ENCODE measurements at regions not wholly inside any gene's neighbourhood (a gene's known extent, or its start where the extent isn't known, plus 50 kb on each side); places are given as distances from the start of the nearest gene placed in this dataset.
A peak's percentile ranks its signal among the peaks of the same experiment; 100 is the strongest.
"Not testable (repeated sequence)": the region's sequence is repeated elsewhere in the genome, so short reads cannot be mapped to it uniquely, and the experiment has no call there.

DNA sequence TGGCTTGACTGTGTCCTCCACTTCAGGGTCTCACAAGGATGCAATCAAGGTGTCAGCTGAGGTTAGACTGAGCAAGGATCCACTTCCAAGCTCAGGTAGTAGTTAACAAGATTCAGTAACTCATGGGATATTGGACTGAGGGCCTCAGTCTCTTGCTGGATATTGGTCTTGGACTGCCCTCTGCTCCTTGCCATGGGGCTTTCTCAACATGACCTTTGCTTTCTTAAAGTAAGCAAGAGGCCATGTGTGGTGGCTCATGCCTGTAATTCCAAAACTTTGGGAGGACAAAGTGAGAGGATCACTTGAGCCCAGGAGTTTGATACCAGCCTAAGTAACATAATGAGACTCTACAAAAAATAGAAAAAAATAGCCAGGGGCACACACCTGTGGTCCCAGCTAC is 231.3 kb upstream of the AMIGO2 start:
- Histone ChIP-seq H3K4me3 (ENCODE audit: low read depth, low read length, poor library complexity, severe bottlenecking) (no peak overlapping the region), H3K36me3 (ENCODE audit: insufficient read depth, low read length, poor library complexity, severe bottlenecking) (no peaks in the 10 kb centered on the region), H3K27ac (ENCODE audit: low read depth, low read length, poor library complexity, severe bottlenecking) (no peak overlapping the region), H3K4me1 (ENCODE audit: insufficient read depth, low read length, poor library complexity, severe bottlenecking) (no peaks in the 10 kb centered on the region), H3K27me3 (replicated peaks; ENCODE audit: insufficient read depth, low read depth, low read length, poor library complexity) (no peaks in the 10 kb centered on the region), H3K9me3 (ENCODE audit: low read depth, low read length, poor library complexity, severe bottlenecking) (no peaks in the 10 kb centered on the region)
- BruUV-seq (replicated peaks) = no TSS peak
- CTCF ChIA-PET = no interaction called here
- no peak for TF ChIP-seq EZH2 (IDR thresholded peaks at IDR 0.05; ENCODE audit: borderline replicate concordance, low read depth, low read length, poor library complexity, severe bottlenecking)
- TF ChIP-seq, protein P1, sequence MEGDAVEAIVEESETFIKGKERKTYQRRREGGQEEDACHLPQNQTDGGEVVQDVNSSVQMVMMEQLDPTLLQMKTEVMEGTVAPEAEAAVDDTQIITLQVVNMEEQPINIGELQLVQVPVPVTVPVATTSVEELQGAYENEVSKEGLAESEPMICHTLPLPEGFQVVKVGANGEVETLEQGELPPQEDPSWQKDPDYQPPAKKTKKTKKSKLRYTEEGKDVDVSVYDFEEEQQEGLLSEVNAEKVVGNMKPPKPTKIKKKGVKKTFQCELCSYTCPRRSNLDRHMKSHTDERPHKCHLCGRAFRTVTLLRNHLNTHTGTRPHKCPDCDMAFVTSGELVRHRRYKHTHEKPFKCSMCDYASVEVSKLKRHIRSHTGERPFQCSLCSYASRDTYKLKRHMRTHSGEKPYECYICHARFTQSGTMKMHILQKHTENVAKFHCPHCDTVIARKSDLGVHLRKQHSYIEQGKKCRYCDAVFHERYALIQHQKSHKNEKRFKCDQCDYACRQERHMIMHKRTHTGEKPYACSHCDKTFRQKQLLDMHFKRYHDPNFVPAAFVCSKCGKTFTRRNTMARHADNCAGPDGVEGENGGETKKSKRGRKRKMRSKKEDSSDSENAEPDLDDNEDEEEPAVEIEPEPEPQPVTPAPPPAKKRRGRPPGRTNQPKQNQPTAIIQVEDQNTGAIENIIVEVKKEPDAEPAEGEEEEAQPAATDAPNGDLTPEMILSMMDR (conservative IDR thresholded peaks at IDR 0.05; ENCODE audit: low read depth, low read length) = no peak
- DNase-seq (ENCODE audit: low spot score) = no peak
- intact Hi-C loops (cut with micrococcal nuclease; ENCODE audit: unreplicated experiment) = loop anchor here (5.0 kb wide), 1 partner anchor 86 kb away; no protein-coding TSS in a partner anchor
- POLR2A ChIA-PET (ENCODE audit: low non-redundant PET) = no interaction called here

DNA sequence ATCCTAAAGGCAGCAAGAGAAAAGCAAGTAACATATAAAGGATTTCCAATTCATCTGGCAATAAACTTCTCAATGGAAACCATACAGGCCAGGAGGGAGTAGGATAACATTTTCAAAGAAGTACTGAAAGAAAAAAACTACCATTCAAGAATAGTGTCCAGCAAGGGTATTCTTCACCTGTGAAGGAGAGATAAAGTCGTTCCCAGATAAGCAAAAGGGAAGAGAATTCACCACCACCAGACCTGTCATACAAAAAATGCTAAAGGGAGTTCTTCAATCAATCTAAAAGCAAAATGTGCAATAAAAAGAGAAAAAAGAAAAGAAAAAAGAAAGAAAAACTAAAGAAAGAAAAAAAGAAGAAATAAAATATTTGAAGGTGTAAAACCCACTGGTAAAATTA is 228.9 kb upstream of the AMIGO2 start:
- intact Hi-C loops (cut with micrococcal nuclease; ENCODE audit: unreplicated experiment) = loop anchor here (5.0 kb wide), 1 partner anchor 231 kb away; the partner anchor contains the start of genes AMIGO2 and PCED1B
- Histone ChIP-seq H3K27ac (ENCODE audit: low read depth, low read length, poor library complexity, severe bottlenecking) (no peak overlapping the region), H3K9me3 (ENCODE audit: low read depth, low read length, poor library complexity, severe bottlenecking) (no peaks in the 10 kb centered on the region), H3K4me3 (ENCODE audit: low read depth, low read length, poor library complexity, severe bottlenecking) (no peak overlapping the region), H3K36me3 (ENCODE audit: insufficient read depth, low read length, poor library complexity, severe bottlenecking) (no peaks in the 10 kb centered on the region), H3K4me1 (ENCODE audit: insufficient read depth, low read length, poor library complexity, severe bottlenecking) (no peaks in the 10 kb centered on the region), H3K27me3 (replicated peaks; ENCODE audit: insufficient read depth, low read depth, low read length, poor library complexity) (no peaks in the 10 kb centered on the region)
- ChIA-PET POLR2A (ENCODE audit: low non-redundant PET) (no interaction called here), CTCF (no interaction called here)
- no peak for DNase-seq (ENCODE audit: low spot score)
- TF ChIP-seq, protein P1 (conservative IDR thresholded peaks at IDR 0.05; ENCODE audit: low read depth, low read length) = no peak
- TF ChIP-seq EZH2 (IDR thresholded peaks at IDR 0.05; ENCODE audit: borderline replicate concordance, low read depth, low read length, poor library complexity, severe bottlenecking) = no peak
- no TSS peak for BruUV-seq (replicated peaks)

DNA sequence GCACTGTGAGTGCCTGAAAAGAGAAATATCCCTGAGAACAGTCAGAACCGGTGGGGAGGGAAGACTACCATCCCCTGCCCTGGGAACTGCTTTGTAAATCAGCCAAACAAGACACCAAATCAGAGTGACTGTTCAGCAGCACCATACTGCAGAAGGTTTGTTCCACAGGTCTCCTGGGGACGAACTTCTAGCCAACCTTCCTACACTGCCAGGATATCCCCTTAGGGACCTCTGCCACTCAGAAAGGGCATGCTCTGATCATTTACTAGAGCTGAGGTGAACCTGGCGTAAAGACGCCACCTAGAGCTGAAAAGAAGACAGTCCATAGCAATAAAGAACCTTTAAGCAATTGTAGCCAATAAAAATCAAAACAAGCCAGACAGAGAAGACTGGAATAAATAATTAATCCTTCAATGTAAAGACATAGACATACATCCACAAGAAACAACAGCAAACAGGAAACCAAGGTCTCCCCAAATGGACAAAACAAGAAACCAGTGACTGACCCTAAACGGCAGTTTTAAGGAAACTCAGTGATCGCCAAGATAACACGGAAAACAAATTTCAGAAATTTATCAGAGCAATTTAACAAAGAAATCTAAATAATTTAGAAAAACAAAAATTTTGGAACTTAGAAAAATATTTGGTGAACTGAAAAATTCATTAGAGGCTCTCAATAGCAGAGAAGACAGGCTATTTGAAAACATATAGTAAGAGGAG is 228.1 kb upstream of the AMIGO2 start:
- intact Hi-C loops (cut with micrococcal nuclease; ENCODE audit: unreplicated experiment) = loop anchor here (2.0 to 5.0 kb wide), 2 partner anchors 231 to 273 kb away; partner anchors contain the start of genes AMIGO2 and PCED1B
- TF ChIP-seq EZH2 (IDR thresholded peaks at IDR 0.05; ENCODE audit: borderline replicate concordance, low read depth, low read length, poor library complexity, severe bottlenecking) = no peak
- TF ChIP-seq, protein P1 (conservative IDR thresholded peaks at IDR 0.05; ENCODE audit: low read depth, low read length) = peak; percentile 82
- DNase-seq (ENCODE audit: low spot score) = peak; percentile 86
- ChIA-PET POLR2A (ENCODE audit: low non-redundant PET) (no interaction called here), CTCF (interaction anchor here (0.6 to 2.2 kb wide), 4 partner anchors 90 to 275 kb away, joined by 3 to 16 read pairs (median 6); partner anchors contain the start of genes AMIGO2 and PCED1B)
- H3K36me3 ChIP-seq (ENCODE audit: insufficient read depth, low read length, poor library complexity, severe bottlenecking) = no peaks in the 10 kb centered on the region
- no TSS peak for BruUV-seq (replicated peaks)
- no peak overlapping the region for H3K4me3 ChIP-seq (ENCODE audit: low read depth, low read length, poor library complexity, severe bottlenecking)
- H3K27me3 ChIP-seq (replicated peaks; ENCODE audit: insufficient read depth, low read depth, low read length, poor library complexity) = no peaks in the 10 kb centered on the region
- H3K27ac ChIP-seq (ENCODE audit: low read depth, low read length, poor library complexity, severe bottlenecking) = no peak overlapping the region
- no peaks in the 10 kb centered on the region for H3K4me1 ChIP-seq (ENCODE audit: insufficient read depth, low read length, poor library complexity, severe bottlenecking)
- H3K9me3 ChIP-seq (ENCODE audit: low read depth, low read length, poor library complexity, severe bottlenecking) = no peaks in the 10 kb centered on the region

DNA sequence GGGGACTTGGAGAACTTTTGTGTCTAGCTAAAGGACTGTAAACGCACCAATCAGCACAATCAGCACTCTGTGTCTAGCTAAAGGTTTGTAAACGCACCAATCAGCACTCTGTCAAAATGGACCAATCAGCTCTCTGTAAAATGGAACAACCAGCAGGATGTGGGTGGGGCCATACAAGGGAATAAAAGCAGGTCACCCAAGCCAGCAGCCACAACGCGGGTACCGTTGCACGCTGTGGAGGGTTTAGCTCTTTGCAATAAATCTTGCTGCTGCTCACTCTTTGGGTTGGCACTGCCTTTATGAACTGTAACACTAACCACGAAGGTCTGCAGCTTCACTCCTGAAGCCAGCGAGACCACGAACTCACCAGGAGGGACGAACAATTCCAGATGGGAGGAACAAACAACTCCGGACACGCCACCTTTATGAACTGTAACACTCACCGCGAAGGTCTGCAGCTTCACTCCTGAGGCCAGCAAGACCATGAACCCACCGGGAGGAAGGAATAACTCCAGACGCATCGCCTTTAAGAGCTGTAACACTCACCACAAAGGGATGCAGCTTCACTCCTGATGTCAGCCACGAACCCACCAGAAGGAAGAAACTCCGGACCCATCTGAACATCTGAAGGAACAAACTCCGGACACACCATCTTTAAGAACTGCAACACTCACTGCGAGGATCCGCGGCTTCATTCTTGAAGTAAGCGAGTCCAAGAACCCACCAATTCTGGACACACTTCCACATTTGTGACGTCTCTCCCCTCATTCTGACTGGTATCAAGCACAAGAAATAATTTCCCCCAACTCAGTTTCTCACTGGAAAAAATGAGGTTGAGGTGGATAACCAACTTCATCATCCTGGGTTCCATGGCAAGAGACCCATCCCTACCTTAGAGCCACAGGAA is 227.3 kb upstream of the AMIGO2 start:
- DNase-seq (ENCODE audit: low spot score); H3K27ac ChIP-seq (ENCODE audit: low read depth, low read length, poor library complexity, severe bottlenecking); H3K9me3 ChIP-seq (ENCODE audit: low read depth, low read length, poor library complexity, severe bottlenecking); H3K27me3 ChIP-seq (replicated peaks; ENCODE audit: insufficient read depth, low read depth, low read length, poor library complexity); BruUV-seq (replicated peaks); H3K4me1 ChIP-seq (ENCODE audit: insufficient read depth, low read length, poor library complexity, severe bottlenecking); H3K36me3 ChIP-seq (ENCODE audit: insufficient read depth, low read length, poor library complexity, severe bottlenecking); H3K4me3 ChIP-seq (ENCODE audit: low read depth, low read length, poor library complexity, severe bottlenecking): not testable (repeated sequence)
- intact Hi-C loops (cut with micrococcal nuclease; ENCODE audit: unreplicated experiment) = loop anchor here (2.0 to 5.0 kb wide), 2 partner anchors 230 to 272 kb away; partner anchors contain the start of genes AMIGO2 and PCED1B
- ChIA-PET POLR2A (ENCODE audit: low non-redundant PET) (interaction anchor here (0.7 kb wide), 1 partner anchor 55 kb away, joined by 3 read pairs; no protein-coding TSS in a partner anchor), CTCF (interaction anchor here (0.7 to 2.2 kb wide), 3 partner anchors 91 to 274 kb away, joined by 3 to 16 read pairs (median 9); no protein-coding TSS in a partner anchor)
